ENCODE measurements at regions not wholly inside any gene's neighbourhood (a gene's known extent, or its start where the extent isn't known, plus 50 kb on each side); places are given as distances from the start of the nearest gene placed in this dataset.

- DNase-seq = no peak
These were observed 96.2 kb downstream of the RASSF10 start for GRCh38 chr11:13105237-13105844.

GRCh38 chr11:13107544-13108044, 98.5 kb downstream of the RASSF10 start:
- DNase-seq = no peak

DNA sequence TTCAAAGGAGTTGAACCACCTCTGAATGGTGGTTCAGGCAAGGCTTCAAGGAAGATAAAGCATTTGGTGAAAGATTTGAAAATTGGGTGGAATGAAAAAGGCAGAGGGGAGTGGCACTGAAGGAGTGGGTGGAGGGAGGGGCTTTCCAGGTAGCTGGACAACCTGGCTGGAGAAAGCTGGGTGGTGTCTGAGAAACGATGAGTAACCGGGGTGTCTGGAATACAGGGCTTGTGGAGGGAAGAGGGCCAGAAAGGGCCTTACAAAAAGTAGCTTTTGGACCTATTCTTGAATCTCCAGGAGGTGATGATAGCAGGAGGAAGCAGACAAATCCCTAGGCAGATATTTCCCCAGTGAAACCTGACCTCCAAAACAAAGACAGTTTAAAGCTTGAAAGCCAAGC, 99.3 kb downstream of the RASSF10 start:
- no peak for DNase-seq

DNA sequence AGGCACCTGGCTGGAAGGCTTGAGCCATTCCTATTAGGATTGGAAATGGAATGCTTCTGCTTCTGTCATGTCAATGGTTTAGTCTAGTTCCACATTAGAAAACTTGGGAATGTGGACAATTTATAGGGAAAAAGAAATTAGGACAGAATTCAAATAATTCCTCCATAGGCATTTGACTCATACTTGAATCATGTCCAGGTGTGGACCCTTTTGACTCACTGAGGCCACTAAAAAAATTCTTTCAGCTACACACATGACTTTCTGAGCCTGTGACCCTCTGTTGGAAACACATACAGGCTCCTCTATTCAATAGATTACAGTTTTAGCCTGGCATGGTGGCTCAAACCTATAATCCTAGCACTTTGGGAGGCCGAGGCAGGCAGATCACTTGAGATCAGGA, 100.5 kb downstream of the RASSF10 start:
- no peak for DNase-seq

GRCh38 chr11:13110145-13110544, 101.0 kb downstream of the RASSF10 start:
- no peak for DNase-seq

DNA sequence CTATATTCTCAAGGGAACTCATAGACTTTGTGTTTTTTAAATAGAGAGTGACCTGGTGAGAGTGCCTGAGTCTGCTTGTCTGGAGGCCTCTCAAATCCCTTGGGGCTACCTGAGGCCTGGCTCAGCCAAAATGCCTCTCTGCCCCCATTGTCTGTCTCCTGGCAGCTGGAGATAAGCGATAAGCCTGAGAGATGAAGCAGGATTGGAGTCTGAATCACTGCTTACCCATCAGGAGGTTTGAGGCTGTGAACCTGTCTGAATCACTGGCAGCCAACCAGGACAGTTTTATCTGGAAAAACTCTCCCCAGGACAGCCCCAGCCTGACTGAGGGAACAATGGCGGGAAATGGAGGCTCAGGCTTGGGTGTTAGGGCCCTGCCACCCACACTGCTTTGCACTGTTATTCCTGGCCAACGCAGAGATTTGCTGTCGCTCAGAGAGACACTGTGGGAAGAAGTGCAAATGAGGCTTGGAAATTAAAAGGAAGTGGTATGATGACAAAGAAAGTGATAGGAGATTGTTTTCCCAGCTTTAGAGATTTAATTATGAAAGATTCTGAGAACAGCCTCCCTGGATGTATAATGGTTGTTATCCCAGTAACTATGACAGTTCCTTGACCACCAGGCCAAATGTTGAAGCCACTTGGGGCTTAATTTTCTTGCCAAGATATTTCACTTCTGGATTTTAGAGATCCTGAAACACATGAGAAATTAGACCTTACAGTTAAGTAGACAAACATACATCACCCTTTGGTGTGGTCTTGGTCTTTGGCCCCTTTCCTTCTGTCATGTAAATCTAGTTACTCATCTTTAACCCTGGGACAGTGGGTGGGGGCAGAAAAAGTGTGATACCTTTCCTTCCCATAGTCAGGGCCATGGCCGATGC, 102.1 kb downstream of the RASSF10 start:
- no peak for DNase-seq

- no peak for DNase-seq
These were observed 102.7 kb downstream of the RASSF10 start for GRCh38 chr11:13111813-13112130.

DNA sequence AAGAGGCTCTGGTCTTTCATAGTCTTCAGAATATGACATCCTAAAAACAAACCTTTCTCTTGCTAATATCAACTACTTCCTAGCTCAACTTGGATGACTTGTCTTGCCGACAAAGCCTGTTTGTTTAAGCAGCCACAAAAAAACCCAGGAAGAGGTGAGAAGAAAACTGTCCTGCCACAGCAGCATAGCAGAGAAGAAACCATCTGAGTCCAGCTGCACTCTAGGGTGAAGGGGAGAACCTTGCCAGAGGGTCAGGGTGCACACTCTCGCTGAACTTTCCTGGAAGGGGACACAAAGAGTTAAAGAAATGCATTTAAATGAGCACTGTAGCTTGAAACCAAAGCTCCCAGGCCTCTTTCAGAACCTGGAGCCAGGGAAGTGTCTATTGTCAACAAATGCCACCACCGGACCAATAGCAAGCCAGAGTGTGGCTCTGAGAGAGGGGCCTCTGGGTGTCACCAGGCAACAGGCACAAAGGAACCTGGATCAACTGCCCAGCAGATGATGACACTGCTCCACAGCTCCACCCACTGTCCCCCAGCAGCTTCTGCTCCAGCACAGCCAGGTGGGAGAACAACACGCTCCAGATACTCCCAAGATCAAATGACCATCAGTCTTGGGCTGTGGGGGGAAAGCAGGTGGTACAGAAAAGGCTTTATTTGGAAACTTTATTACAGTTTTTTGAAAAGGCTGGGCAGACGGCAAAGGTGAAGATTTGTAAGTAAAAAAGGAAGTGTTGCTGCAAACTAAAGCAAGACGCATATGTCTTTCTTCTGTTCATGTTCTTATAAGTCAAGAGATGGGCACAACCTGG, 105.7 kb downstream of the RASSF10 start:
- peak; percentile 38 for DNase-seq

GRCh38 chr11:13115380-13115675, 106.2 kb downstream of the RASSF10 start:
- DNase-seq = no peak

DNA sequence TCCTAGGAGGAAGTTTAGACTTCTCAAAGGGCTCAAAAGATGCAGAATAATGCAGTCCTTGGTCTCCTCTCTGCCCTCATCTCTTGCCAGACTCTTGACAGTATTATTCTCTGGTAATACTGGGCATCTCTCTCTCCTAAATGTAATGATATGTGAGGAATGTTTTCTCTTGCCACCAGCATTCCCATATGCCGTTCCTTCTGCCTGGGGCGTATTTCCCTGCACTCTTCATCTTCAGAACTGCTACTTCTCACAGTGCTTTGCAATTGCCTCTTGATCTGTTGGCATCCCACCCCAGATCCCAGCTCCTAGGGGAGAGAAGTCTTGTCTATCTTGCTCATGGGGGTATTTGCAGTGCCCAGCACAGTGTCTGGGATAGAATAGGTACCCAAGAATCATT, 107.4 kb downstream of the RASSF10 start:
- no peak for DNase-seq

DNA sequence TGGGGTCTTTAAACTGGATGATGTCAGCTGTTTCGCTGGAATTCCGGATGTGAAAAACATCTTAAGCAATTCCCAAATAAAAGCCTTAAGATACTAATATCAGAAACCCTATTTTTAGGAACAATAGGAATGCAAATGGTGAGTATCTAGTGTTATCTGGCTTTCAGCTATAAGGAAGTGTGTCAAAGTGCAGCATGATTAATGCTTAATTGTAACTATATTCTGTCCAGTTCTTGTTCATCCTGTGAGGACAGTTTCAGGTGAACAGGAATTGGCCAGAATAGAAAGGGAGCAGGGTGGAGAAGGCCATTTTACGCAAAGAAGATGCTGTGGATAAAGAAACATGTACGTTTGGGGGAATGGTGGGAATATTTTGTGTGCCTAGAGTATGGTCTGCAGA, 108.2 kb downstream of the RASSF10 start:
- DNase-seq = no peak

GRCh38 chr11:13118194-13118593, 109.1 kb downstream of the RASSF10 start:
- DNase-seq = peak; percentile 49

DNA sequence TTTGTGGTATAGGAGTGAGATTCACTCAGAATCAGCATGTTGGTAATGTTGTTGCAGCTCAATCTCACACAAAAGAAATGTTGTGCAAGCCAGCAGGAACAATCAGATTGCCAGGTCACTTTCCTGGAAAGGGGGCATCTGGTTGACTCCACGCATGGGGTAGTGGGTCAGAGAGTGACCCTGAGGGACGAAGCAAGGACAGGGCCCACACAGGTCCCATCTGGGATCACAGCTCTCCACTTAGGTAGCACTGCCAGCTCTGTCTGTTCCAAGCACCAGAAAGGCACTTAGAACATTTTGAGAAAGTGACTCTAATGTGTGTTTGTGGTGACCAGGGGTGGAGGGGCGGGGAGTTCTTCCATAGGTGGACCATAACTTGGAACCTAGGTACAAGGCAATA, 109.5 kb downstream of the RASSF10 start:
- DNase-seq = no peak

GRCh38 chr11:13119361-13119760, 110.2 kb downstream of the RASSF10 start:
- DNase-seq = no peak

DNA sequence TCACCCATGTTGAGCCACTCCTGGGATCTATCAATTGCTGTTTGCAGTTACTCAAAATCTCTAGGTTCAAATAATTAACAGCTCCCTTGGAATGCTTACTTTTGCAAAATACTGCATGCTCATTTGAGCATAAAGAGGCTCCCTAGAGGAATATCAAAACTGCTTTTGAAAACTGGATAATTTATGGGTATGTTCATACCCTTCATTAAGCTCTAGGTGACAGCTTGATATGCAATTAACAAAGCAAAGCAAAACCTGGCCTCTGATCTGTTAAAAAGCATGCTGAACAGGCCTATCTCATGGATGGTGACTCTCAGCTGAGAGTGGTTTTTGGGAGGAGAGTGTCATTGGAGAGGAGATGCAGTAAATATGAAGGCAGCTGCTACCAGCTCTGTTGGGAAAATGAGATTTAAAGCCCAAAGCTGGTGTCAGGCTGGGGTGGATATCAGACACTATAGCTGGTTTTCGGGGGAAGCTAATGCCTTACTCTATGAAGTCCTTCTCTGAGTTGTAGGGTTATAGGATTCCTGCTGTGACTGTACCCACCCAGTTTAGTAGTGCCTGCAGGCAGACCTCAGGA, 110.9 kb downstream of the RASSF10 start:
- DNase-seq = no peak

DNA sequence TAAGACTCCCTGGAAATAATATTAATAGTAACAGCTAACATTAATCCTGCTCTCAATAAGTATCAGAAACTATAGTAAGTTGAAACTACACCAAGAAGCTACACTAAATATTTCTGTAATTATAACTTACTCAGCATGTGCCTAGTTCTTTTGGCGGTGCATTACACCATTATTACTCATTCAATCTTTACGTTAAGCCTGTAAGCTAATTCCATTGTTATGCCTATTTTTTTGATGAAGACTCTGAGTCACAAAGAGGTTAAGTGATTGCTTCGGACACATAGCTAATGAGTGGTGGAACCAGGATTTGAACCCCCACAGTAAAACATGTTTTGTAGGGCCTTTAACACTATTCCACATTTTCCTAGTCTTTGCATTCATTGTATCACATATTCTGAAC, 111.6 kb downstream of the RASSF10 start:
- DNase-seq = no peak

DNA sequence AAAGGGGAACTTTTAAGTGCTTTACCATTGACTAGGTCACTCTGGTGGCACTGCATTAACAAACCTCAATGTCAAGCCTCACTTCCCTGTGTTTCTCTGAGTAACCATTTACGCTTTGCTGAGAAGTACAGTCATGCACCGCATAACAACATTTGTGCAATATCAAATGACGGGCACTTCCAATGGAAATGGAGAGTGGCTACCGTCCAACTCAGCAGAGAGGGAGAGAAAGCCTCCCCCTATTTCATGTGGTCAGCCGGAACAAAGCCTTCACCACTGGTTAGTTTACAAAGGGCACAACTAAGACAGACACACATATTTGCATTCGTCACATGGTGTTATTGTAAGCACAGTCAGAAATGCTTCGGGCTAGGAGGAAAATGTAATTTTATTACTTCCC, 117.3 kb downstream of the RASSF10 start:
- no peak for DNase-seq

DNA sequence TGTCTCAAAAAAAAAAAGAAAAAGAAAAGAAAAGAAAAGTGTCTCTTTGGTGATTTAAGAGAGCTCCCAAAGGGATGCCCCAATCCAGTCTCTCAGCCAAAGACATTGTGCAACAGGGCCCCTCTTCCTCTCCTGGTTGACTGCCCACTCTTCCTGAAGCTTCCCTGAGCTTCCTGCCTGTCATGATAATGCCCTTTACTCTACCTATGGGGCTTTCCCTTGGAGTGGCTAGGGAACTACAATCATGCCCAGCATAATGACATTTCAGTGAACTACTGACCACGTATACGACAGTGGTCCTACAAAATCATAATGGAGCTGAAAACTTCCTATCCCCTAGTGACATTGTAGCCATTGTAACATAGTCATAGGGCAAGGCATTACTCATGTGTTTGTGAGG, 118.0 kb downstream of the RASSF10 start:
- DNase-seq = no peak

GRCh38 chr11:13128354-13128753, 119.2 kb downstream of the RASSF10 start:
- no peak for DNase-seq

DNA sequence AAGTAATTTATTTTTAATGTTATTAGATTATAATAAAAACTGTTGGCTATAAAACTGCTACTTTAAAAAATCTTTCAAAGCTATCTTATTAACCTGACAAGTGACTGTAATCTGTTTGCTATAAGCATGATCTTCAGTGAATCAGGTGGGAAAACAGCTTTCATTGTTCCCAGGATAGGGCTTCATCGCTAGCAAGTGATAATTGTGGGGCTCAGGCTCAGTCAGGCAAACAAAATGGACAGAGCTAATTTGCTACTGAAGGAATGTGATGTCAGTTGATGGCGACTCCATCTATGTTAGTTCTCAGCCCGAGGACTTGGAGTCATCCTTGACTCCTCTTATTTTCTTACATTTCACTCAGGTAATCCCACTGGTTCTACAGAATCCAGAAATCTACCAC, 125.0 kb downstream of the RASSF10 start:
- no peak for DNase-seq

DNA sequence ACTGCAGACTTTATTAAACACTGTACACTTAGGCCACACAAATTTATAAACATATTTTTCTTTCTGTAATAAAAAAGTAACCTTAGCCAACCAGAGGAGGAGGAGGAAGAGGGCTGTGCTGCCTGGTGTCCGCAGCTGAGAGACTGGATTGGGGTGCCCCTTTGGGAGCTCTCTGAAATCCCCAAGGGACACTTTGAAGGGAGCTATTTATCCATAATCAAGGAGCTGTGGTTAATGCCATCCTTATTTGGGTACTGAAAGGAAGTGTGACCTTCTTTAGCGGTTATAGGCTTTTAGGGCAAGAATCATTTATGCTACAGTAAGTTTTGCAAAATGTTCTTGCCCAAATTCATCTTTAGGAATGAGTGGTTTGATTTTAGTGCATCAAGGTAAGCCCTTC, 125.8 kb downstream of the RASSF10 start:
- DNase-seq = no peak

- no peak for DNase-seq
These were observed 126.5 kb downstream of the RASSF10 start for GRCh38 chr11:13135385-13136271.

DNA sequence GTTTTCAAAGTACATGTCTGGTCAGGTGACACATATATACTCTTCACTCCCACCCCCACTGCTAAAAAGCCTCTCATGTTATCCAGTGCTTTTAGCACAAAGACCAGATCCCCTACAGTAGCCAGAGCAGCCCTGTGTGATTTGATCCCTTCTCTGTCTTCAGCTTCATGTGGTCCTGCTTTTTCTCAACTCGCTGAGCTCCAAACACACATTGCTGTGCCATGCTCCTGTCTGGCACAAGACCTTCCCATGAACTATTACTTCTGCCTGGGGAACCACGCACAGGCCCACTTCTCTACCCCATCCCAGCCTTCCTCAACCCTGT, 127.1 kb downstream of the RASSF10 start:
- no peak for DNase-seq

Data from 8988T (cell line).